ENCODE measurements at regions not wholly inside any gene's neighbourhood (a gene's known extent, or its start where the extent isn't known, plus 50 kb on each side); places are given as distances from the start of the nearest gene placed in this dataset.

GRCh38 chr3:110869736-110870135 lies 201.9 kb upstream of the NECTIN3 start:
- Histone ChIP-seq H3K27me3 (ENCODE audit: control insufficient read depth in 2 of 2, insufficient read depth in 2 of 2, low read length in 2 of 2) (no peaks in the 10 kb centered on the region), H3K4me2 (ENCODE audit: insufficient read depth, low read length) (no peak overlapping the region), H3K9ac (ENCODE audit: insufficient read depth in 1 of 2, low read depth in 2 of 2, low read length in 2 of 2) (no peak overlapping the region), H3K4me1 (replicated peaks in 1 of 2; ENCODE audit: control insufficient read depth in 2 of 2, insufficient read depth in 2 of 2, low read length in 2 of 2) (no peaks in the 10 kb centered on the region), H3K4me3 (no peak overlapping the region), H3K9me1 (ENCODE audit: control insufficient read depth, insufficient read depth, low read length) (no peaks in the 10 kb centered on the region), H3K27ac (ENCODE audit: extremely low read depth, low read depth, low read length) (no peak overlapping the region), H3K9me3 (replicated peaks; ENCODE audit: control insufficient read depth, insufficient read depth, low read depth, low read length) (no peaks in the 10 kb centered on the region), H3K79me2 (ENCODE audit: control insufficient read depth, insufficient read depth, low read length) (no peaks in the 10 kb centered on the region), H2AFZ (ENCODE audit: low read depth, low read length) (no peak overlapping the region), H4K20me1 (replicated peaks; ENCODE audit: control insufficient read depth, insufficient read depth, low read length) (no peaks in the 10 kb centered on the region), H3K36me3 (ENCODE audit: control insufficient read depth, insufficient read depth, low read length) (no peaks in the 10 kb centered on the region)
- no peak for ATAC-seq
- DNase-seq (ENCODE audit: extremely low read depth in 1 of 4, low spot score in 3 of 4) = no peak
- CTCF ChIA-PET (ENCODE audit: low intra/inter-chr PET ratio) = no interaction called here
- POLR2A ChIA-PET = no interaction called here
- WGBS (ENCODE audit: insufficient coverage, low coverage, missing lambda C conversion rate) = 0% methylated on average over 3 of the region's 3 CpGs
- intact Hi-C loops (cut with micrococcal nuclease) = no loop called here
- BruUV-seq (replicated peaks) = no TSS peak
- in situ Hi-C loops (cut with MboI) = no loop called here
- FAIRE-seq = no peak
- no peak for TF ChIP-seq MAX (CRISPR knock-in tag; IDR thresholded peaks at IDR 0.05)
- no peak for TF ChIP-seq ZNF224 (CRISPR knock-in tag; IDR thresholded peaks at IDR 0.05)
- no peak for TF ChIP-seq E2F8 (IDR thresholded peaks at IDR 0.05; ENCODE audit: low read depth, partially characterized antibody)
- TF ChIP-seq SREBF2 (CRISPR knock-in tag; IDR thresholded peaks at IDR 0.05) = no peak
- no peak for TF ChIP-seq MYBL2 (IDR thresholded peaks at IDR 0.05; ENCODE audit: low read depth)
- TF ChIP-seq MYBL2 (CRISPR knock-in tag; IDR thresholded peaks at IDR 0.05; ENCODE audit: borderline replicate concordance) = no peak
- no peak for TF ChIP-seq CBX8 (IDR thresholded peaks at IDR 0.05; ENCODE audit: borderline replicate concordance, extremely low read depth, low read depth, low read length, poor library complexity, severe bottlenecking)
- no peak for TF ChIP-seq XRCC4 (IDR thresholded peaks at IDR 0.05; ENCODE audit: extremely low read depth, insufficient read depth, insufficient read length)
- no peak for TF ChIP-seq DMBX1 (CRISPR knock-in tag; IDR thresholded peaks at IDR 0.05; ENCODE audit: borderline replicate concordance)
- TF ChIP-seq MTA2 (IDR thresholded peaks at IDR 0.05; ENCODE audit: low read depth) = no peak
- no peak for TF ChIP-seq TEAD4 (IDR thresholded peaks at IDR 0.05; ENCODE audit: low read length)
- no peak for TF ChIP-seq TEAD4 (CRISPR knock-in tag; IDR thresholded peaks at IDR 0.05; ENCODE audit: borderline replicate concordance)
- TF ChIP-seq SMAD1 (IDR thresholded peaks at IDR 0.05; ENCODE audit: low read depth, low read length, partially characterized antibody) = no peak
- TF ChIP-seq EWSR1 (IDR thresholded peaks at IDR 0.05; ENCODE audit: borderline replicate concordance, low read depth, partially characterized antibody) = no peak
- no peak for TF ChIP-seq WHSC1 (IDR thresholded peaks at IDR 0.05; ENCODE audit: low read length)
- no peak for TF ChIP-seq CBX3 (IDR thresholded peaks at IDR 0.05; ENCODE audit: borderline replicate concordance in 1 of 2, low read length in 2 of 2)
- no peak for TF ChIP-seq SRF (CRISPR knock-in tag; IDR thresholded peaks at IDR 0.05)
- no peak for TF ChIP-seq GATAD2A (IDR thresholded peaks at IDR 0.05)
- TF ChIP-seq STAT5B (CRISPR knock-in tag; IDR thresholded peaks at IDR 0.05) = no peak
- TF ChIP-seq FOXK2 (conservative IDR thresholded peaks at IDR 0.05 in 1 of 2, IDR thresholded peaks at IDR 0.05 in 1 of 2; ENCODE audit: low read depth in 2 of 2) = no peak
- no peak for TF ChIP-seq DEAF1 (CRISPR knock-in tag; IDR thresholded peaks at IDR 0.05)

Measured in K562 (cell line).